IPS DF 19.7 (cell line): ENCODE measurements at regions not wholly inside any gene's neighbourhood (a gene's known extent, or its start where the extent isn't known, plus 50 kb on each side); places are given as distances from the start of the nearest gene placed in this dataset.

Source experiments
- DNase-seq: peaks from one replicate; pipeline ENCODE4 v3.0.0-alpha.2; 2013; ENCODE audit warnings: low read depth, low spot score

DNA sequence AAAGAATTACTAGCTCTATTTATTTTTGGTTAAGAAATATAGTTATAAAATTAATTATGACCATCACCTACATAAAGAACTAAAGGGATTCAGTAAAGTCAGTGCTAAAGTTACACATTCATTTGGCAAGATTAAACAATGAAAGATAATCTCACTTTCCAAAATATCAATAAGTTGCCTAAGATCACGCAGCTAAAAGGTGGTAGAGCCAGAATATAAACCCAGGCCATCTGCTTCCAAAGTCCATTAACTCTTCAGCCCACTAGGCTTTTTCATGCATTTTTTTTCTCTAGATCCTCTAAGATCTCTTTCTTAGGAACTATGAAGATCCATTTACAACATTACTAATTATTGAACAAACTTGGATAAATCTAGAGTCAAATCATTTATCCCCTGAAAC, 66.6 kb upstream of the RND3 start:
- DNase-seq = no peak

- DNase-seq = no peak
Measured at GRCh38 chr2:150552041-150552820, 64.8 kb upstream of the RND3 start.

DNA sequence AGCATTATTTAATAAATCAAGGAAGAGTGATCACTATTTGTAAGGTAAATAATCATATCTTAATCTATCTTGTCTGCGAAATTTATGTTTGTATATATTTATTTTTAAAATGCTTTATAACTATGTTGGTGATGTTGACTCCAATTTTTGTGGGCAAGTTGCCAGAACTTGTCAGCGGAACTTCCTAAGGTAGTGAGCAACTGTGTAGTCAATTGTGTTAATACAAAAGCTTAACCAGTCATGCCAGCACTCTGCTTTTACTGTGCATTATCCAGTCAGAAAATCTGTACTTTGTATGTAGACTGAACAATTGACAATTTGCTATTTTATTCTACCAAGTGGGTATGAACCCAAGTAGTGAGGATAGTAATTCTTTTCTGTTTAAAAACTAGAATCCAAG, 61.9 kb upstream of the RND3 start:
- DNase-seq = no peak

GRCh38 chr2:150548527-150548926, 61.1 kb upstream of the RND3 start:
- DNase-seq = peak; percentile 35

DNA sequence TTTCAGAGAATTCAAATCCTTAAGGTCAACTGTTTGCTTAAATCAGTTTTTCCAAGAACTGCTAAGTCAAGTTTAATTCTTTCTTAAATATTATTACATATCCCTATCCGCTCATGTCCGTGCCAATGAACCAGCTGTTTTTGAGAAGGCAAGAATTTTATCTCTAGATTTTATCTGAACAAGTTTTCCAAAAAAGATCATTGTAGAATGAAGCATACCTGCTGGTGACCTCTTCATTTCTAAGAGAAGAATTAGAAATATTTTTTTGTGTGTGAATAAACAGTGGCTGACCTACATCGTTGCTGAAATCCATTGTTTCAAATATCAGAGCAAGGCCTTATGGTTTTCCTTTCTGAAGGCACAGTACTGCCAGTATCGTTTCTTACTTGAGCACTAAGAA, 58.4 kb upstream of the RND3 start:
- no peak for DNase-seq

DNA sequence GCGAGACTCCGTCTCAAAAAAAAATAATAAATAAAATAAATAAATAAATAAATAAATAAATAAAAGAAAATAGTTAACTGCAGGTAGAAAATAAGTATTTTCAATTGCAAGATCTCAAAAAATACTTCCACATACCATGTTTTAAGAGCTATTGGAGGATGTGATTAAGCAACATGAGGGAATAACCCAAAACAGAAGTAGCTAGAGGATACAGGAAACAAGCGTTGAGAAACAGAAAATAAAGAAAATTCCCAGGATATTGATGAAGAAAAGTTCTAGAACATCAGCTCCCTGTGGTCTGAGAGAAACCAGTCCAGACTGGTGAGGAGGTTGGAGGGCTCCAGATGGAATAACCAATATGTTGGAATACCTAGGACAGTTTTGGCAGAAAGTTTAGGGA, 57.3 kb upstream of the RND3 start:
- DNase-seq = no peak

GRCh38 chr2:150542692-150543091, 55.2 kb upstream of the RND3 start:
- DNase-seq = no peak

DNA sequence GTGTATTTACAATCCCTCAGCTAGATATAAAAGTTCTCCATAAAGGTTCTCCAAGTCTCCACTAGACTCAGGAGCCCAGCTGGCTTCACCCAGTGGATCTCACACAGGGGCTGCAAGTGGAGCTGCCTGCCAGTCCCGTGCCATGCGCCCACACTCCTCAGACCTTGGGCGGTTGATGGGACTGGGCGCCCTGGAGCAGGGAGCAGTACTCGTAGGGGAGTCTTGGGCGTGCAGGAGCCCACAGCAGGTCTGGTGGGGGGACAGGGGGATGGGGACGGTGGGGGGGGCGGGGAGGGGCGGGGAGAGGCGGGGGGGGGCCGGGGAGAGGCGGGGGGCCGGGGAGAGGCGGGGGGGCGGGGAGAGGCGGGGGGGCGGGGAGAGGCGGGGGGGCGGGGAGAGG, 54.7 kb upstream of the RND3 start:
- DNase-seq = no peak

- no peak for DNase-seq
Measured at GRCh38 chr2:150538651-150539201, 51.3 kb upstream of the RND3 start.
